K562 (cell line): ENCODE measurements at regions not wholly inside any gene's neighbourhood (a gene's known extent, or its start where the extent isn't known, plus 50 kb on each side); places are given as distances from the start of the nearest gene placed in this dataset.

Experiments used
- ATAC-seq: fragments of 200-7000 bp; cut with Tn5 transposase; 3 replicates; pipeline ENCODE4 v1.9.1; 2020; ENCODE audit warnings: moderate library complexity
- BruUV-seq: library from RNA; stranded (reverse); fragments of 400-500 nt; replicated peaks from 2 replicates; lab custom pipeline; 2021; lab: Mats Ljungman, UMichigan
- CTCF ChIA-PET: fragments of 300-600 bp; formaldehyde crosslinking; extraction: SDS; loops from one replicate; lab custom pipeline; 2021; ENCODE audit warnings: low intra/inter-chr PET ratio; lab: Yijun Ruan, JAX
- POLR2A ChIA-PET: fragments of 300-600, 350-650 bp; sonication (Branson Sonifier 250); formaldehyde crosslinking; extraction: SDS; loops from one replicate; lab custom pipeline; 2021; ENCODE audit warnings: antibody characterized with exemption, inconsistent platforms; lab: Yijun Ruan, JAX
- DNase-seq, 4 experiments: peaks; one replicate each; pipeline versions ENCODE4 v3.0.0 to v3.0.0-alpha.2; 2011 to 2018; ENCODE audit warnings: low spot score in 3 of 4, mixed read lengths in 3 of 4; ENCODE audit errors: extremely low read depth in 1 of 4
- FAIRE-seq: peaks from 2 replicates; lab custom pipeline; 2011; peaks lifted over from hg19 to GRCh38; lab: Jason Lieb, UNC
- H2AFZ ChIP-seq: 2 replicates; pipeline ENCODE4 v1.6.0; 2011; ENCODE audit warnings: low read depth, low read length, control low read depth, inconsistent platforms
- H3K27ac ChIP-seq: fragments of 200-600 bp; 3 replicates; pipeline ENCODE4 v1.8.0; 2011; ENCODE audit warnings: low read depth, mild to moderate bottlenecking, control low read depth, inconsistent platforms, low read length, moderate library complexity, mixed read lengths; ENCODE audit errors: extremely low read depth
- H3K27me3 ChIP-seq, 2 experiments: fragments of 300-600 bp in 1 of 2; 2 replicates in 1 of 2; 3 replicates in 1 of 2; pipeline versions ENCODE4 v1.6.0 to v1.8.0; 2011; ENCODE audit warnings: inconsistent platforms in 2 of 2, low read length in 2 of 2, mild to moderate bottlenecking in 1 of 2, mixed read lengths in 1 of 2, moderate library complexity in 1 of 2; ENCODE audit not compliant: control insufficient read depth in 2 of 2, insufficient read depth in 2 of 2
- H3K36me3 ChIP-seq: fragments of 300-600 bp; 3 replicates; pipeline ENCODE4 v1.8.0; 2011; ENCODE audit warnings: mild to moderate bottlenecking, low read length, inconsistent platforms; ENCODE audit not compliant: control insufficient read depth, insufficient read depth
- H3K4me1 ChIP-seq, 2 experiments: fragments of 200-600 bp in 1 of 2; replicated peaks in 1 of 2; 2 replicates in 1 of 2; 3 replicates in 1 of 2; pipeline versions ENCODE4 v1.5.1 to v1.8.0; 2011; ENCODE audit warnings: inconsistent platforms in 2 of 2, low read length in 2 of 2, mild to moderate bottlenecking in 1 of 2, mixed read lengths in 1 of 2, moderate library complexity in 1 of 2; ENCODE audit not compliant: control insufficient read depth in 2 of 2, insufficient read depth in 2 of 2
- H3K4me2 ChIP-seq: 2 replicates; pipeline ENCODE4 v1.6.1; 2011; ENCODE audit warnings: low read length, control low read depth, inconsistent platforms, mixed read lengths; ENCODE audit not compliant: insufficient read depth
- H3K4me3 ChIP-seq: fragments of 200-600 bp; sonication (generic), shearing (Covaris generic); 2 replicates; pipeline ENCODE4 v1.5.1; 2016; ENCODE audit warnings: control low read depth, inconsistent platforms
- H3K79me2 ChIP-seq: fragments of 200-600 bp; 3 replicates; pipeline ENCODE4 v1.8.0; 2011; ENCODE audit warnings: low read length, inconsistent platforms; ENCODE audit not compliant: control insufficient read depth, insufficient read depth
- H3K9ac ChIP-seq, 2 experiments: 2 replicates each; pipeline versions ENCODE4 v1.6.0 to v1.6.1; 2011; ENCODE audit warnings: low read depth in 2 of 2, low read length in 2 of 2, control low read depth in 1 of 2, inconsistent platforms in 1 of 2, mild to moderate bottlenecking in 1 of 2, mixed read lengths in 1 of 2; ENCODE audit not compliant: insufficient read depth in 1 of 2
- H3K9me1 ChIP-seq: one replicate; pipeline ENCODE4 v1.6.0; 2011; ENCODE audit warnings: inconsistent platforms, mild to moderate bottlenecking, low read length, moderate library complexity; ENCODE audit not compliant: control insufficient read depth, insufficient read depth
- H3K9me3 ChIP-seq: replicated peaks from 2 replicates; pipeline ENCODE4 v1.5.1; 2011; ENCODE audit warnings: low read depth, low read length, inconsistent platforms; ENCODE audit not compliant: control insufficient read depth, insufficient read depth
- H4K20me1 ChIP-seq: replicated peaks from 2 replicates; pipeline ENCODE4 v1.6.1; 2011; ENCODE audit warnings: low read length, inconsistent platforms, mixed read lengths; ENCODE audit not compliant: control insufficient read depth, insufficient read depth
- KAT2B ChIP-seq: IDR thresholded peaks from one replicate; pipeline ENCODE4 v1.6.1; 2012; ENCODE audit warnings: low read depth, mild to moderate bottlenecking, control low read depth, inconsistent platforms, low read length, moderate library complexity
- KLF6 ChIP-seq: fragments of 250-450 bp; sonication (Bioruptor Pico); IDR thresholded peaks from 2 replicates; pipeline ENCODE4 v1.4.0; 2020; ENCODE audit warnings: mild to moderate bottlenecking, moderate library complexity, borderline replicate concordance
- MXI1 ChIP-seq: IDR thresholded peaks from 2 replicates; pipeline ENCODE4 v1.6.1; 2011; ENCODE audit warnings: low read depth, mild to moderate bottlenecking, improper control_type of control experiment, low read length
- NFE2L1 ChIP-seq: fragments of 450-650 bp; IDR thresholded peaks from 2 replicates; pipeline ENCODE4 v1.6.1; 2016; ENCODE audit warnings: missing genetic modification characterization, low read depth, mild to moderate bottlenecking, missing compliant biosample characterization, moderate library complexity, borderline replicate concordance
- PYGO2 ChIP-seq: fragments of 450-650 bp; IDR thresholded peaks from 2 replicates; pipeline ENCODE4 v1.6.1; 2016; ENCODE audit warnings: mild to moderate bottlenecking, missing genetic modification characterization, moderate library complexity, missing compliant biosample characterization
- SMARCE1 ChIP-seq: fragments of 450-650 bp; IDR thresholded peaks from 2 replicates; pipeline ENCODE4 v1.7.1; 2016; ENCODE audit warnings: mild to moderate bottlenecking
- STAG1 ChIP-seq: sonication (generic); formaldehyde crosslinking; IDR thresholded peaks from 2 replicates; pipeline ENCODE4 v1.5.0; 2020; ENCODE audit warnings: missing genetic modification reagents, borderline replicate concordance
- TCF15 ChIP-seq: fragments of 250-450 bp; sonication (Bioruptor Pico); IDR thresholded peaks from 2 replicates; pipeline ENCODE4 v1.8.0; 2022; ENCODE audit warnings: moderate library complexity, mild to moderate bottlenecking, inconsistent platforms
- TFAM ChIP-seq: fragments of 250-450 bp; sonication (Bioruptor Pico); conservative IDR thresholded peaks from 2 replicates; pipeline ENCODE4 v1.5.0; 2021; ENCODE audit warnings: mild to moderate bottlenecking, moderate library complexity
- VEZF1 ChIP-seq: fragments of 200-800 bp; sonication (Bioruptor generic); IDR thresholded peaks from 2 replicates; pipeline ENCODE4 v1.6.1; 2017; ENCODE audit warnings: missing genetic modification characterization, missing compliant biosample characterization
- ZBTB8A ChIP-seq: fragments of 450-650 bp; IDR thresholded peaks from 2 replicates; pipeline ENCODE4 v1.6.1; 2018; ENCODE audit warnings: mild to moderate bottlenecking, moderate library complexity; ENCODE audit not compliant: partially characterized antibody
- ZNF354B ChIP-seq: fragments of 250-450 bp; sonication (Bioruptor Pico); IDR thresholded peaks from 2 replicates; pipeline ENCODE4 v1.4.0; 2020
- ZNF583 ChIP-seq: fragments of 250-450 bp; sonication (Bioruptor Pico); IDR thresholded peaks from 2 replicates; pipeline ENCODE4 v1.4.0; 2020
- ZNF76 ChIP-seq: fragments of 250-450 bp; sonication (Bioruptor Pico); IDR thresholded peaks from 2 replicates; pipeline ENCODE4 v1.4.0; 2020; ENCODE audit warnings: mild to moderate bottlenecking, moderate library complexity, borderline replicate concordance
- WGBS: fragments of 100-300 bp; shearing (Covaris generic); methylation state at CpG from one replicate; pipeline ENCODE4 v1.1.6; 2016; ENCODE audit warnings: low coverage, mixed read lengths; ENCODE audit not compliant: insufficient coverage; ENCODE audit errors: missing lambda C conversion rate; 5-methylcytosine and 5-hydroxymethylcytosine counted together
- in situ Hi-C: fragments of 300-500 bp; cut with MboI; formaldehyde crosslinking; loops from 4 replicates; pipeline ENCODE4 v1.15.0; 2018; ENCODE audit warnings: inconsistent platforms, mixed read lengths
- intact Hi-C: fragments of 100-400 bp; cut with micrococcal nuclease; formaldehyde crosslinking; loops from 2 replicates; pipeline ENCODE4 v1.14.2; 2022

- FAIRE-seq: no peak
- CTCF ChIA-PET: no interaction called here
These were observed 248.9 kb downstream of the GLI2 start for GRCh38 chr2:120984452-120985173.

More at GRCh38 chr2:120984452-120985173, 248.9 kb downstream of the GLI2 start:
- H3K9me3 ChIP-seq: no peaks in the 10 kb centered on the region
- no peak overlapping the region for H3K4me2 ChIP-seq
- no TSS peak for BruUV-seq
- DNase-seq (no peak), ATAC-seq (no peak)
- H3K79me2 ChIP-seq: no peaks in the 10 kb centered on the region
- H3K4me3 ChIP-seq: no peak overlapping the region
- H3K9me1 ChIP-seq: no peaks in the 10 kb centered on the region
- no peak overlapping the region for H2AFZ ChIP-seq
- no peak overlapping the region for H3K9ac ChIP-seq
- H3K4me1 ChIP-seq: peaks cover 0 to 6% of the 10 kb centered on the region in 2 experiments; a peak in 2 of 5 replicates
- H3K36me3 ChIP-seq: no peaks in the 10 kb centered on the region
- peaks cover 13% of the 10 kb centered on the region; the same call in 1 of the 2 replicates for H4K20me1 ChIP-seq
- intact Hi-C loops: no loop called here
- no peak overlapping the region for H3K27ac ChIP-seq
- TF ChIP-seq TCF15 (CRISPR knock-in tag): no peak
- TF ChIP-seq ZNF76: no peak
- no peak for TF ChIP-seq KLF6 (CRISPR knock-in tag)
- TF ChIP-seq ZBTB8A: no peak
- no peak for TF ChIP-seq ZNF354B
- no peak for TF ChIP-seq TFAM (CRISPR knock-in tag)
- TF ChIP-seq STAG1 (CRISPR knock-in tag): no peak
- no peak for TF ChIP-seq KAT2B
- TF ChIP-seq PYGO2 (tag): no peak
- TF ChIP-seq SMARCE1: no peak
- TF ChIP-seq MXI1: no peak
- no peak for TF ChIP-seq VEZF1 (CRISPR knock-in tag)
- TF ChIP-seq ZNF583 (CRISPR knock-in tag): no peak
- no peak for TF ChIP-seq NFE2L1
- POLR2A ChIA-PET: interaction anchor here (0.7 kb wide), 2 partner anchors 46 to 95 kb away, joined by 3 read pairs; no protein-coding TSS in a partner anchor
- H3K27me3 ChIP-seq: peaks cover 0 to 61% of the 10 kb centered on the region in 2 experiments; a peak in 3 of 5 replicates
- WGBS: 1% methylated on average over 20 of the region's 28 CpGs
- in situ Hi-C loops: no loop called here
